ENCODE measurements at regions not wholly inside any gene's neighbourhood (a gene's known extent, or its start where the extent isn't known, plus 50 kb on each side); places are given as distances from the start of the nearest gene placed in this dataset.

DNA sequence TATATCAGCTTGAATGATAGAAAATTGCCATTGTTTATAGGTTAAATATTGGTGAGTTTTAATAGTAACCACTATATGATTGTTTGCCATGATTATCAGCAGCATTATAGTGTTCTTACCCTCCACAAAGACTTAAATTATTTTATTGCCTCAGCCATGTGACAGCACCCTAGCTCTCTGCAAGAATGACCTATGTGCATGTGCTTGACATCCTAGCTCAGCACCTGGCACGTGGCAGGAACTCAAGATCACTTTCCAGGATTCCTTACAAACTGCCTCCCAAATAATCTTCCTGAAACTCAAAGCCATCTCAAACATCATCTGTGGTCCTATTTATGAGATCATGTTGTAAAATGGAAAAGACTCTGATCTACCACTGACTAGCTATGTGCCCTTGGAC lies 68.1 kb upstream of the ANKRD30A start:
- TF ChIP-seq EZH2phosphoT487 (IDR thresholded peaks at IDR 0.05; ENCODE audit: low read length): no peak
- TF ChIP-seq, protein P1, sequence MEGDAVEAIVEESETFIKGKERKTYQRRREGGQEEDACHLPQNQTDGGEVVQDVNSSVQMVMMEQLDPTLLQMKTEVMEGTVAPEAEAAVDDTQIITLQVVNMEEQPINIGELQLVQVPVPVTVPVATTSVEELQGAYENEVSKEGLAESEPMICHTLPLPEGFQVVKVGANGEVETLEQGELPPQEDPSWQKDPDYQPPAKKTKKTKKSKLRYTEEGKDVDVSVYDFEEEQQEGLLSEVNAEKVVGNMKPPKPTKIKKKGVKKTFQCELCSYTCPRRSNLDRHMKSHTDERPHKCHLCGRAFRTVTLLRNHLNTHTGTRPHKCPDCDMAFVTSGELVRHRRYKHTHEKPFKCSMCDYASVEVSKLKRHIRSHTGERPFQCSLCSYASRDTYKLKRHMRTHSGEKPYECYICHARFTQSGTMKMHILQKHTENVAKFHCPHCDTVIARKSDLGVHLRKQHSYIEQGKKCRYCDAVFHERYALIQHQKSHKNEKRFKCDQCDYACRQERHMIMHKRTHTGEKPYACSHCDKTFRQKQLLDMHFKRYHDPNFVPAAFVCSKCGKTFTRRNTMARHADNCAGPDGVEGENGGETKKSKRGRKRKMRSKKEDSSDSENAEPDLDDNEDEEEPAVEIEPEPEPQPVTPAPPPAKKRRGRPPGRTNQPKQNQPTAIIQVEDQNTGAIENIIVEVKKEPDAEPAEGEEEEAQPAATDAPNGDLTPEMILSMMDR (IDR thresholded peaks at IDR 0.05; ENCODE audit: low read length): no peak

Data from MM.1S (cell line).